IMR-90 (cell line): ENCODE measurements at regions not wholly inside any gene's neighbourhood (a gene's known extent, or its start where the extent isn't known, plus 50 kb on each side); places are given as distances from the start of the nearest gene placed in this dataset.

ENCODE experiments used
- CEBPB ChIP-seq: IDR thresholded peaks from 2 replicates; pipeline ENCODE4 v1.6.1; 2012; ENCODE audit warnings: low read depth, low read length, improper control_type of control experiment
- CHD1 ChIP-seq: IDR thresholded peaks from 2 replicates; pipeline ENCODE4 v1.6.1; 2012; ENCODE audit warnings: low read depth, low read length, improper control_type of control experiment
- CTCF ChIP-seq: conservative IDR thresholded peaks from 2 replicates; pipeline ENCODE4 v1.5.1; 2012; ENCODE audit warnings: mild to moderate bottlenecking, low read depth, low read length, improper control_type of control experiment
- ELK1 ChIP-seq: fragments of 150-350 bp; IDR thresholded peaks from 2 replicates; pipeline ENCODE4 v1.6.1; 2016; ENCODE audit warnings: low read depth, mild to moderate bottlenecking, low read length, moderate library complexity, borderline replicate concordance
- MAFK ChIP-seq: IDR thresholded peaks from 2 replicates; pipeline ENCODE4 v1.6.1; 2012; ENCODE audit warnings: low read depth, low read length, improper control_type of control experiment
- MXI1 ChIP-seq: IDR thresholded peaks from 2 replicates; pipeline ENCODE4 v1.6.1; 2012; ENCODE audit warnings: low read depth, mild to moderate bottlenecking, low read length, moderate library complexity, borderline replicate concordance
- NFE2L2 ChIP-seq: fragments of 150-350 bp; IDR thresholded peaks from 2 replicates; pipeline ENCODE4 v1.6.1; 2016; ENCODE audit warnings: low read depth, mild to moderate bottlenecking, low read length
- POLR2A ChIP-seq: IDR thresholded peaks from 2 replicates; pipeline ENCODE4 v1.6.1; 2012; ENCODE audit warnings: mild to moderate bottlenecking, low read depth, low read length
- RAD21 ChIP-seq: IDR thresholded peaks from 2 replicates; pipeline ENCODE4 v1.6.1; 2012; ENCODE audit warnings: low read length, improper control_type of control experiment
- RCOR1 ChIP-seq: IDR thresholded peaks from 2 replicates; pipeline ENCODE4 v1.6.1; 2012; ENCODE audit warnings: mild to moderate bottlenecking, low read length, improper control_type of control experiment; ENCODE audit not compliant: insufficient replicate concordance
- RFX5 ChIP-seq: IDR thresholded peaks from 2 replicates; pipeline ENCODE4 v1.8.0; 2012; ENCODE audit warnings: low read depth, mild to moderate bottlenecking, low read length, moderate library complexity
- SMC3 ChIP-seq: fragments of 150-350 bp; IDR thresholded peaks from 2 replicates; pipeline ENCODE4 v1.6.1; 2016; ENCODE audit warnings: low read depth, mild to moderate bottlenecking, antibody characterized with exemption, low read length, moderate library complexity

GRCh38 chr2:5939553-5939952 lies 247.4 kb downstream of the SOX11 start:
- no peak for TF ChIP-seq CTCF
- no peak for TF ChIP-seq POLR2A
- no peak for TF ChIP-seq SMC3
- TF ChIP-seq MAFK, result no peak
- TF ChIP-seq RAD21, result no peak
- no peak for TF ChIP-seq MXI1
- TF ChIP-seq RFX5, result no peak
- no peak for TF ChIP-seq CEBPB
- no peak for TF ChIP-seq NFE2L2
- no peak for TF ChIP-seq RCOR1
- no peak for TF ChIP-seq ELK1
- TF ChIP-seq CHD1, result no peak
